ENCODE measurements at regions not wholly inside any gene's neighbourhood (a gene's known extent, or its start where the extent isn't known, plus 50 kb on each side); places are given as distances from the start of the nearest gene placed in this dataset.
A peak's percentile ranks its signal among the peaks of the same experiment; 100 is the strongest.

DNA sequence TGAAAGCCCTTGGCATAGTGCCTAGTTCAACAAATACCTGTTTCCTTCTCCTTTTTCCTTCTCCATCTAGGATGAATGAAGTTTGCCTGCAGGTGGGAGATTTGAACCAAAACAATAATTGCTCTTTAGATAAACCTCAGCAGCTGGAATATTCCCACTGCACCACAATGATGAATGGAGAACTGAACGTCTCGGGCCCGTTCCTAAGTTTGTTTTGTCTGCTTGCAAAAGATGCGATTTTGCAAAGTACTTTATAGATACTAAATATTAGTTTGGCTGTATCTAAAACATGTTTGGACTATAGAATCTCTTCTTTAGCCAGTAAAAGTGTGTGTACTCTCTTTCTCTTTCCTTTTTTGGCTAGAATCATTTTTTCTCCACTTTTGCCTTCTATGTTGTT is 75.8 kb upstream of the BMPER start:
- TF ChIP-seq, protein P1, sequence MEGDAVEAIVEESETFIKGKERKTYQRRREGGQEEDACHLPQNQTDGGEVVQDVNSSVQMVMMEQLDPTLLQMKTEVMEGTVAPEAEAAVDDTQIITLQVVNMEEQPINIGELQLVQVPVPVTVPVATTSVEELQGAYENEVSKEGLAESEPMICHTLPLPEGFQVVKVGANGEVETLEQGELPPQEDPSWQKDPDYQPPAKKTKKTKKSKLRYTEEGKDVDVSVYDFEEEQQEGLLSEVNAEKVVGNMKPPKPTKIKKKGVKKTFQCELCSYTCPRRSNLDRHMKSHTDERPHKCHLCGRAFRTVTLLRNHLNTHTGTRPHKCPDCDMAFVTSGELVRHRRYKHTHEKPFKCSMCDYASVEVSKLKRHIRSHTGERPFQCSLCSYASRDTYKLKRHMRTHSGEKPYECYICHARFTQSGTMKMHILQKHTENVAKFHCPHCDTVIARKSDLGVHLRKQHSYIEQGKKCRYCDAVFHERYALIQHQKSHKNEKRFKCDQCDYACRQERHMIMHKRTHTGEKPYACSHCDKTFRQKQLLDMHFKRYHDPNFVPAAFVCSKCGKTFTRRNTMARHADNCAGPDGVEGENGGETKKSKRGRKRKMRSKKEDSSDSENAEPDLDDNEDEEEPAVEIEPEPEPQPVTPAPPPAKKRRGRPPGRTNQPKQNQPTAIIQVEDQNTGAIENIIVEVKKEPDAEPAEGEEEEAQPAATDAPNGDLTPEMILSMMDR (conservative IDR thresholded peaks at IDR 0.05), result no peak
- H3K9me3 Mint-ChIP-seq, result no peaks in the 10 kb centered on the region
- peaks cover 26% of the 10 kb centered on the region for H3K27me3 Mint-ChIP-seq
- H3K4me3 Mint-ChIP-seq, result no peak overlapping the region
- peaks cover 10% of the 10 kb centered on the region for H3K4me1 Mint-ChIP-seq (ENCODE audit: unreplicated experiment)
- H3K27ac Mint-ChIP-seq, result no peak overlapping the region
- DNase-seq (ENCODE audit: extremely low spot score, unreplicated experiment), result no peak
- H3K36me3 Mint-ChIP-seq, result peaks cover 3% of the 10 kb centered on the region

- Mint-ChIP-seq H3K36me3 (peaks cover 3% of the 10 kb centered on the region), H3K4me3 (no peak overlapping the region), H3K9me3 (no peaks in the 10 kb centered on the region), H3K27me3 (peaks cover 24% of the 10 kb centered on the region), H3K4me1 (ENCODE audit: unreplicated experiment) (peaks cover 6% of the 10 kb centered on the region), H3K27ac (no peak overlapping the region)
- TF ChIP-seq, protein P1 (conservative IDR thresholded peaks at IDR 0.05), result no peak
- no peak for DNase-seq (ENCODE audit: extremely low spot score, unreplicated experiment)
Measured at GRCh38 chr7:33831389-33832141, 73.8 kb upstream of the BMPER start.

GRCh38 chr7:33832271-33832721 is 73.0 kb upstream of the BMPER start:
- Mint-ChIP-seq H3K27me3 (peaks cover 29% of the 10 kb centered on the region), H3K4me3 (no peak overlapping the region), H3K27ac (no peak overlapping the region), H3K4me1 (ENCODE audit: unreplicated experiment) (peaks cover 7% of the 10 kb centered on the region), H3K36me3 (peaks cover 3% of the 10 kb centered on the region), H3K9me3 (peaks cover 5% of the 10 kb centered on the region)
- no peak for DNase-seq (ENCODE audit: extremely low spot score, unreplicated experiment)
- TF ChIP-seq, protein P1 (conservative IDR thresholded peaks at IDR 0.05), result no peak

DNA sequence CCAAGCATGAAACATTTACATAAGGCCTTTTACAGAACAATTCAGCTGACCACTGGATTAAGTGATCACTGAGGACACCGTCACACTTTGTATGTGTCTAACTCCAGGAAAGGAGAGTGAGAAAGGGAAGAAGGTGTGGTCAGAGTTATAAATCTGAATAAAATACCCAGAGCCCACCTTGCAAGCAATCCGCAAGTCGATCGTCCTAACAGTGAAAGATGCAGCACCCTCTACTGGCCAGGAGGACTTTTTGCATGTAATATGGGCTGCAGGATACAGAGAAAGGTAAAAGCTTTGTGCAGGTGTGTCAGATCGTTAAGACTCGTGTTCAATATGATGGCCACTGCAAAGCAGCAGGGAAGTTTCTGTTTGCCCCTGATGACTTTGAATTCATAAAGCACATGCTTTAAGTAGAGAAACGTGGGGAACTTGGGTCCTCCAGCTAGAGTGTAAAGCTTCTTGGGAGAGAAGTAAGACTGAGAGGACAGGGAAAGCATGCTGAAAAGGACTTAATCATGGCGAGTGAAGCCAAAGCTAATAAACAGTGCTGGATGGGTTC is 68.5 kb upstream of the BMPER start:
- DNase-seq (ENCODE audit: extremely low spot score, unreplicated experiment), result no peak
- Mint-ChIP-seq H3K36me3 (peaks cover 3% of the 10 kb centered on the region), H3K9me3 (peaks cover 11% of the 10 kb centered on the region), H3K4me1 (ENCODE audit: unreplicated experiment) (peaks cover 17% of the 10 kb centered on the region), H3K27me3 (peaks cover 23% of the 10 kb centered on the region), H3K4me3 (no peak overlapping the region), H3K27ac (peak overlapping the region; percentile 29)
- TF ChIP-seq, protein P1 (conservative IDR thresholded peaks at IDR 0.05), result peak; percentile 64

- H3K4me3 Mint-ChIP-seq, result no peak overlapping the region
- peaks cover 3% of the 10 kb centered on the region for H3K36me3 Mint-ChIP-seq
- peaks cover 12% of the 10 kb centered on the region for H3K9me3 Mint-ChIP-seq
- H3K27me3 Mint-ChIP-seq, result peaks cover 24% of the 10 kb centered on the region
- no peak for DNase-seq (ENCODE audit: extremely low spot score, unreplicated experiment)
- TF ChIP-seq, protein P1 (conservative IDR thresholded peaks at IDR 0.05), result no peak
- H3K27ac Mint-ChIP-seq, result peak overlapping the region; percentile 29
- H3K4me1 Mint-ChIP-seq (ENCODE audit: unreplicated experiment), result peaks cover 11% of the 10 kb centered on the region
Measured at GRCh38 chr7:33837356-33837851, 67.9 kb upstream of the BMPER start.
